ENCODE measurements at regions not wholly inside any gene's neighbourhood (a gene's known extent, or its start where the extent isn't known, plus 50 kb on each side); places are given as distances from the start of the nearest gene placed in this dataset.

DNA sequence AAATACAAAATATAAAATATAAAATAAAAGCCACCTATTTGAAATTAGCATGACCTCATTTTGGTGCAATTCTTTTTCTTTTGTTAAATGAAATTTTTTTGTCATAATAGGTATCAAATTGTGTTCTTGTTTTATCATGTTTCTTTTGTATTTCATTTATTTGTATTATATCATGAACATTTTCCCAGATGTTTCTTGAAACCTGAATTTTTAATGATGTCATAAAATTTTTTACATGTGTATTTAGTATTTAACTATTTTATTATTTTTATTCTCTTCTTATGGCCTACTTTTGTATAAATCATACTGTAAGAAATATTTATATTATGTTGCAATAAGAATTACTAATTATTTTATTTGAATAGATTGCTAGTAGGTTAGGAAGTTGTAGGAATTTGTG, 361.7 kb downstream of the TMEM161B start:
- Histone ChIP-seq H3K27ac (ENCODE audit: low read depth in 2 of 2, low read length in 1 of 2) (no peak overlapping the region), H3K9me3 (no peaks in the 10 kb centered on the region), H3K9me2 (no peaks in the 10 kb centered on the region), H3K4me3 (ENCODE audit: low read depth in 2 of 2, low read length in 1 of 2) (no peak overlapping the region), H3K36me3 (replicated peaks in 1 of 2; ENCODE audit: control insufficient read depth in 1 of 2, insufficient read depth in 2 of 2, low read length in 1 of 2) (no peaks in the 10 kb centered on the region), H3K4me2 (no peak overlapping the region), H3K9ac (no peak overlapping the region), H2AFZ (ENCODE audit: low read depth) (no peak overlapping the region), H3K27me3 (ENCODE audit: insufficient read depth) (no peaks in the 10 kb centered on the region), H4K20me1 (ENCODE audit: insufficient read depth) (no peaks in the 10 kb centered on the region), H3K79me2 (ENCODE audit: insufficient read depth) (no peaks in the 10 kb centered on the region), H3F3A (replicated peaks; ENCODE audit: insufficient read depth) (no peaks in the 10 kb centered on the region), H3K4me1 (ENCODE audit: control insufficient read depth in 1 of 2, insufficient read depth in 2 of 2, low read depth in 1 of 2, low read length in 1 of 2) (no peaks in the 10 kb centered on the region)
- DNase-seq = no peak
- POLR2A ChIA-PET = no interaction called here
- TF ChIP-seq, protein P1, sequence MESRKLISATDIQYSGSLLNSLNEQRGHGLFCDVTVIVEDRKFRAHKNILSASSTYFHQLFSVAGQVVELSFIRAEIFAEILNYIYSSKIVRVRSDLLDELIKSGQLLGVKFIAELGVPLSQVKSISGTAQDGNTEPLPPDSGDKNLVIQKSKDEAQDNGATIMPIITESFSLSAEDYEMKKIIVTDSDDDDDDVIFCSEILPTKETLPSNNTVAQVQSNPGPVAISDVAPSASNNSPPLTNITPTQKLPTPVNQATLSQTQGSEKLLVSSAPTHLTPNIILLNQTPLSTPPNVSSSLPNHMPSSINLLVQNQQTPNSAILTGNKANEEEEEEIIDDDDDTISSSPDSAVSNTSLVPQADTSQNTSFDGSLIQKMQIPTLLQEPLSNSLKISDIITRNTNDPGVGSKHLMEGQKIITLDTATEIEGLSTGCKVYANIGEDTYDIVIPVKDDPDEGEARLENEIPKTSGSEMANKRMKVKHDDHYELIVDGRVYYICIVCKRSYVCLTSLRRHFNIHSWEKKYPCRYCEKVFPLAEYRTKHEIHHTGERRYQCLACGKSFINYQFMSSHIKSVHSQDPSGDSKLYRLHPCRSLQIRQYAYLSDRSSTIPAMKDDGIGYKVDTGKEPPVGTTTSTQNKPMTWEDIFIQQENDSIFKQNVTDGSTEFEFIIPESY (IDR thresholded peaks at IDR 0.05; ENCODE audit: borderline replicate concordance, low read depth) = no peak
- TF ChIP-seq MXI1 (IDR thresholded peaks at IDR 0.05; ENCODE audit: low read depth, low read length) = no peak
- TF ChIP-seq, protein P2, sequence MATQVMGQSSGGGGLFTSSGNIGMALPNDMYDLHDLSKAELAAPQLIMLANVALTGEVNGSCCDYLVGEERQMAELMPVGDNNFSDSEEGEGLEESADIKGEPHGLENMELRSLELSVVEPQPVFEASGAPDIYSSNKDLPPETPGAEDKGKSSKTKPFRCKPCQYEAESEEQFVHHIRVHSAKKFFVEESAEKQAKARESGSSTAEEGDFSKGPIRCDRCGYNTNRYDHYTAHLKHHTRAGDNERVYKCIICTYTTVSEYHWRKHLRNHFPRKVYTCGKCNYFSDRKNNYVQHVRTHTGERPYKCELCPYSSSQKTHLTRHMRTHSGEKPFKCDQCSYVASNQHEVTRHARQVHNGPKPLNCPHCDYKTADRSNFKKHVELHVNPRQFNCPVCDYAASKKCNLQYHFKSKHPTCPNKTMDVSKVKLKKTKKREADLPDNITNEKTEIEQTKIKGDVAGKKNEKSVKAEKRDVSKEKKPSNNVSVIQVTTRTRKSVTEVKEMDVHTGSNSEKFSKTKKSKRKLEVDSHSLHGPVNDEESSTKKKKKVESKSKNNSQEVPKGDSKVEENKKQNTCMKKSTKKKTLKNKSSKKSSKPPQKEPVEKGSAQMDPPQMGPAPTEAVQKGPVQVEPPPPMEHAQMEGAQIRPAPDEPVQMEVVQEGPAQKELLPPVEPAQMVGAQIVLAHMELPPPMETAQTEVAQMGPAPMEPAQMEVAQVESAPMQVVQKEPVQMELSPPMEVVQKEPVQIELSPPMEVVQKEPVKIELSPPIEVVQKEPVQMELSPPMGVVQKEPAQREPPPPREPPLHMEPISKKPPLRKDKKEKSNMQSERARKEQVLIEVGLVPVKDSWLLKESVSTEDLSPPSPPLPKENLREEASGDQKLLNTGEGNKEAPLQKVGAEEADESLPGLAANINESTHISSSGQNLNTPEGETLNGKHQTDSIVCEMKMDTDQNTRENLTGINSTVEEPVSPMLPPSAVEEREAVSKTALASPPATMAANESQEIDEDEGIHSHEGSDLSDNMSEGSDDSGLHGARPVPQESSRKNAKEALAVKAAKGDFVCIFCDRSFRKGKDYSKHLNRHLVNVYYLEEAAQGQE (IDR thresholded peaks at IDR 0.05; ENCODE audit: low read depth, low read length) = no peak
- no peak for TF ChIP-seq RAD21 (IDR thresholded peaks at IDR 0.05; ENCODE audit: low read length)
- no peak for TF ChIP-seq ELF1 (IDR thresholded peaks at IDR 0.05)
- no peak for TF ChIP-seq RFX5 (IDR thresholded peaks at IDR 0.05; ENCODE audit: low read length)
- no peak for TF ChIP-seq GABPA (IDR thresholded peaks at IDR 0.05; ENCODE audit: low read depth)
- TF ChIP-seq EP300 (IDR thresholded peaks at IDR 0.05; ENCODE audit: borderline replicate concordance in 1 of 2, low read depth in 1 of 2, low read length in 1 of 2) = no peak
- TF ChIP-seq NRF1 (IDR thresholded peaks at IDR 0.05; ENCODE audit: low read depth, low read length) = no peak
- TF ChIP-seq SMC3 (IDR thresholded peaks at IDR 0.05; ENCODE audit: low read depth, low read length) = no peak
- TF ChIP-seq, protein P3, sequence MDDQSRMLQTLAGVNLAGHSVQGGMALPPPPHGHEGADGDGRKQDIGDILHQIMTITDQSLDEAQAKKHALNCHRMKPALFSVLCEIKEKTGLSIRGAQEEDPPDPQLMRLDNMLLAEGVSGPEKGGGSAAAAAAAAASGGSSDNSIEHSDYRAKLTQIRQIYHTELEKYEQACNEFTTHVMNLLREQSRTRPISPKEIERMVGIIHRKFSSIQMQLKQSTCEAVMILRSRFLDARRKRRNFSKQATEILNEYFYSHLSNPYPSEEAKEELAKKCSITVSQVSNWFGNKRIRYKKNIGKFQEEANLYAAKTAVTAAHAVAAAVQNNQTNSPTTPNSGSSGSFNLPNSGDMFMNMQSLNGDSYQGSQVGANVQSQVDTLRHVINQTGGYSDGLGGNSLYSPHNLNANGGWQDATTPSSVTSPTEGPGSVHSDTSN (IDR thresholded peaks at IDR 0.05) = no peak
- no peak for TF ChIP-seq NFIC (IDR thresholded peaks at IDR 0.05; ENCODE audit: borderline replicate concordance)
- TF ChIP-seq GATA2 (CRISPR knock-in tag; IDR thresholded peaks at IDR 0.05) = no peak
- no peak for TF ChIP-seq FOXM1 (IDR thresholded peaks at IDR 0.05; ENCODE audit: low read depth)
- TF ChIP-seq, protein P4, sequence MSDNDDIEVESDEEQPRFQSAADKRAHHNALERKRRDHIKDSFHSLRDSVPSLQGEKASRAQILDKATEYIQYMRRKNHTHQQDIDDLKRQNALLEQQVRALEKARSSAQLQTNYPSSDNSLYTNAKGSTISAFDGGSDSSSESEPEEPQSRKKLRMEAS (IDR thresholded peaks at IDR 0.05; ENCODE audit: low read depth) = no peak
- CTCF ChIA-PET = no interaction called here

All from SK-N-SH (cell line).